ENCODE measurements at regions not wholly inside any gene's neighbourhood (a gene's known extent, or its start where the extent isn't known, plus 50 kb on each side); places are given as distances from the start of the nearest gene placed in this dataset.

GRCh38 chr13:107358866-107359265 is 790.9 kb upstream of the ARGLU1 start:
- TF ChIP-seq POLR2AphosphoS5 (IDR thresholded peaks at IDR 0.05) (no peak), CTCF (IDR thresholded peaks at IDR 0.05; ENCODE audit: poor library complexity, severe bottlenecking) (no peak), EZH2 (IDR thresholded peaks at IDR 0.05; ENCODE audit: borderline replicate concordance, insufficient read depth, low read length, poor library complexity, severe bottlenecking) (no peak), REST (IDR thresholded peaks at IDR 0.05; ENCODE audit: borderline replicate concordance) (no peak)

All from neural cell (in vitro differentiated cells).